Small intestine (tissue), 7 donors: ENCODE measurements at regions not wholly inside any gene's neighbourhood (a gene's known extent, or its start where the extent isn't known, plus 50 kb on each side); places are given as distances from the start of the nearest gene placed in this dataset.

Source experiments
- DNase-seq, 2 donors: peaks; one replicate each; pipeline versions ENCODE4 v3.0.0 to v3.0.0-alpha.2; 2013
- FAIRE-seq: peaks from 2 replicates; lab custom pipeline; 2012; peaks lifted over from hg19 to GRCh38; lab: Jason Lieb, UNC
- H3K27ac ChIP-seq, 3 donors: one replicate each; pipeline ENCODE4 v1.5.1; 2013; ENCODE audit warnings: low read length in 2 of 3, mild to moderate bottlenecking in 2 of 3, control low read depth in 1 of 3, inconsistent platforms in 1 of 3, low read depth in 1 of 3, moderate library complexity in 1 of 3
- H3K27me3 ChIP-seq, 3 donors: one replicate each; pipeline ENCODE4 v1.6.1; 2013; ENCODE audit warnings: low read length in 3 of 3, inconsistent platforms in 1 of 3; ENCODE audit not compliant: control insufficient read depth in 3 of 3, insufficient read depth in 3 of 3
- H3K36me3 ChIP-seq, 3 donors: one replicate each; pipeline ENCODE4 v1.6.1; 2013; ENCODE audit warnings: low read length in 3 of 3, inconsistent platforms in 1 of 3, low read depth in 1 of 3, mild to moderate bottlenecking in 1 of 3, moderate library complexity in 1 of 3; ENCODE audit not compliant: control insufficient read depth in 3 of 3, insufficient read depth in 2 of 3
- H3K4me1 ChIP-seq, 3 donors: one replicate each; pipeline ENCODE4 v1.6.1; 2013; ENCODE audit warnings: low read length in 2 of 3, inconsistent platforms in 1 of 3, low read depth in 1 of 3, mild to moderate bottlenecking in 1 of 3, moderate library complexity in 1 of 3; ENCODE audit not compliant: control insufficient read depth in 3 of 3, insufficient read depth in 2 of 3
- H3K4me3 ChIP-seq, 3 donors: one replicate each; pipeline ENCODE4 v1.5.1; 2013; ENCODE audit warnings: low read length in 3 of 3, control low read depth in 1 of 3, inconsistent platforms in 1 of 3, low read depth in 1 of 3, mild to moderate bottlenecking in 1 of 3, moderate library complexity in 1 of 3
- H3K9me3 ChIP-seq, 2 donors: one replicate each; pipeline ENCODE4 v1.6.1; 2013; ENCODE audit warnings: low read depth in 1 of 2, low read length in 1 of 2; ENCODE audit not compliant: control insufficient read depth in 2 of 2, insufficient read depth in 1 of 2
- WGBS, 3 donors: extraction: QIAGEN DNeasy Blood & Tissue Kit; methylation state at CpG; one replicate each; pipeline ENCODE4 v1.1.7; 2013; 5-methylcytosine and 5-hydroxymethylcytosine counted together
- donor health status: healthy with polysubstance abuse.
- donor health status: control.
- donor health status: control.
- donor health status: Bipolar disorder and iron deficiency.
- donor health status: healthy.

DNA sequence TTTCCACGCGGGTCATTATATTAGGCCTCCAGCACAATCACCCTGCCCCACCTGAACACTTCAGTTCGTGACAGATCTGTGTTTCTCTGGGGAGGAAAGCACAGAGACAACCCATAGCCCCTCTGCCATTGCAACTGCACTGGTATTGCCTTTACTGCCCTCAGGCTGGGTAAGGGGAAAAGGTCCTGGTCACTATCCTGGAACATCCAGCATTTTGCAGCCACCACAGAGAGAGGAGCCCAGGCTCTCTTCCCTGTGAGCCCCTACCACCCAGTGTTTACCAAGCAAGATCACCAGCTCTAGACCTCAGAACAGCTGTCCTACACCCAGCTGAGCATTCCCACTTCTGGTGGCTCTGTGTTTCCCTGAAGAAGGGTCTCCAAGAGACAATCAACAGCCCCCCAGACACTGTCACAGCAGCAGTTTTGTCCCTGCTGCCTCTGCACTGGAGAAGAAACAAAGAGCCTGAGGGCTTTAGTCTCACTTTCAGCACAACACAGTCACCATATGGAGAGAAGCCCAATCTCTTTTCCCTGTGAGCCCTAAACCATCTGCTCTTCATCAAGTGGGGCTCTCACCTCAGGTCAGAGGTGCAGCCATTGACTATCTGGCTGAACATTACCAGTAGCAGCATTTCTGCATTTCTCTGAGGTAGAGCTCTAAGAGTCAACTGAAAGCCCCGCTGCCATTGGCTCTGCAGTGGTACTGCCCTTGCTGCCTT lies 655.2 kb upstream of the FAM174A start:
- peaks cover 0 to 2% (median 0%) of the 10 kb centered on the region in 3 donors for H3K27me3 ChIP-seq
- no peaks in the 10 kb centered on the region for H3K9me3 ChIP-seq
- H3K36me3 ChIP-seq, result no peaks in the 10 kb centered on the region
- H3K4me1 ChIP-seq, result no peaks in the 10 kb centered on the region
- H3K4me3 ChIP-seq, result no peak overlapping the region
- DNase-seq (no peak), FAIRE-seq (no peak)
- WGBS, 3 donors, result 84 to 90% (median 86%) methylated on average over 4 of the region's 4 CpGs
- no peak overlapping the region for H3K27ac ChIP-seq

DNA sequence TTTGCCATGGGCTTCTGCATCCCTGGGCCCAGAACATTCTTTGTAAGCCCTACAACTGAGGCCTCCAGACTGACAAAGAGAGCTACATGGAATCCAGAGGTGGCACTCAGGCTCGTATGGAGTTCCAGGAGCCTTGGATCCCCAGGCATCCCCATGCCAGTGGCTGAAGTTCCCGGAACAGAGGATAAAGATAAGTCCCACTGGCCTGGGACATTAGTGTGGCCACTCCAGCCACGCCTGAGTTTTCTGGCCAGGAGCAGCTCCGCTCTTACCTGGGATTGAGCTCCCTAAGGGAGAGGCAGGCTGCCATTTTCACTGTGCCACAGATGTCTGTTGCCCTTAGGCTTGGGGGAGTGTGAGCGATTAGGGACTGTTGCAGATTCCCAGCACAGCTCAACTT lies 656.3 kb upstream of the FAM174A start:
- no peak overlapping the region for H3K4me3 ChIP-seq
- FAIRE-seq (no peak), DNase-seq (no peak)
- H3K4me1 ChIP-seq, result no peaks in the 10 kb centered on the region
- H3K27ac ChIP-seq, result no peak overlapping the region
- H3K36me3 ChIP-seq, result no peaks in the 10 kb centered on the region
- H3K27me3 ChIP-seq, result peaks cover 0 to 2% (median 0%) of the 10 kb centered on the region in 3 donors
- WGBS, 3 donors, result 81 to 83% (median 83%) methylated on average over 5 of the region's 5 CpGs
- H3K9me3 ChIP-seq, result no peaks in the 10 kb centered on the region

DNA sequence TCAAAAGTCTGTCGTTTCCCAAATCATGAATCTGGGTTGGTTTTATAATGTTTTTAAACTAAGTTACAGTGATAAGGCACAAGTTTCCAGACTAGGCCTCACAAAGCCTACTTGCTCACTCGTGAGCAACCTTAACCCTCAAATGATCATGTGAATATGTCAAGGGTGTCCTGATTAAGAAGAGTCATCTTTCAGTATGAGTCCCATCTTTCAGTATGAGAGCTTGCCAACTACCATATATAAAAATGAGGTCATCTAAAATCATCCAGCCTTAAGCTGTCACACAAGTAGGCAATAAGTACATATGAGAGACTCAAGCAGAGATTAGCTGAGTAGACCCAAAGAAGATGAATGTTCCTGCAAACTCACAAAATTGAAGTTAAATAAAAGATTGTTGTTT lies 668.4 kb upstream of the FAM174A start:
- FAIRE-seq (no peak), DNase-seq (no peak)
- 47 to 67% (median 53%) methylated on average over 2 of the region's 2 CpGs for WGBS, 3 donors
- Histone ChIP-seq H3K9me3 (no peaks in the 10 kb centered on the region), H3K4me3 (no peak overlapping the region), H3K36me3 (no peaks in the 10 kb centered on the region), H3K4me1 (no peaks in the 10 kb centered on the region), H3K27me3 (no peaks in the 10 kb centered on the region), H3K27ac (no peak overlapping the region)

DNA sequence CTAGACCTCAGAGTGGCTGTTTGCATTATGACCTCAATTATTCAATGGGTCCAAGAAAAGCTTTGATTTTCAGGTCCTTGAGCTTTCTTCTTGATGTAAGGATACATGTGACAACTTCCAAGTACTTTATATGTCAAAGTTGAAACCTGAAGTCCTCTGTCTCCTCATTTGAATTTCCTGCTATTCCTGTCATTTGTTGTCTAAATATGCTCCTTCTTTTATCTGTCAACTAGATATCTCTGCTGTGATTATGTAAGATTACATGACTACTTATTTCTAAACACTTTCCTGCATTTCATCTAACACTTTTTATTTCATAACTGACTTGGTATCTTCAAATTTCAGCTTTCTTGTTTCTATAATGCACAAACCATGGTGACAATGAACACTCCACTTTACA lies 670.0 kb upstream of the FAM174A start:
- no peak for FAIRE-seq
- Histone ChIP-seq H3K27me3 (no peaks in the 10 kb centered on the region), H3K36me3 (no peaks in the 10 kb centered on the region), H3K9me3 (no peaks in the 10 kb centered on the region), H3K27ac (no peak overlapping the region), H3K4me1 (no peaks in the 10 kb centered on the region), H3K4me3 (no peak overlapping the region)
- DNase-seq, result no peak

DNA sequence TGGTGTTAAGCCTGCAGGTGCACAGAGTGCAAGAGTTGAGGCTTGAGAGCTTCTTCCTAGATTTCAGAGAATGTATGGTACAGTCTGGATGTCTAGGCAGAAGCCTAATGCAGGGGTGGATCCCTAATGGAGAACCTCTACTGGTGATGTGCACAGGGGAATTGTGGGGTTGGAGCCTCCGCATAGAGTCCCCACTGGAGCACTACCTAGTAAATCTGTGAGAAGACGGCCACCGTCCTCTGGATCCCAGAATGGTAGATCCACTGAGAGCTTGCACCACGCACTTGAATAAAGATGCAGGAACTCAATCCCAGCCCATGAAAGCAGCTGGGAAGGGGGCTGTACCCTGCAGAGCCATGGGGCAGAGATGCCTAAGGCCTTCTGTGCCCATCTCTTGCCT lies 699.4 kb upstream of the FAM174A start:
- Histone ChIP-seq H3K27me3 (no peaks in the 10 kb centered on the region), H3K36me3 (no peaks in the 10 kb centered on the region), H3K4me1 (no peaks in the 10 kb centered on the region), H3K4me3 (no peak overlapping the region), H3K9me3 (no peaks in the 10 kb centered on the region), H3K27ac (no peak overlapping the region)
- WGBS, 3 donors, result 86 to 96% (median 92%) methylated on average over 4 of the region's 4 CpGs
- FAIRE-seq, result no peak
- no peak for DNase-seq

DNA sequence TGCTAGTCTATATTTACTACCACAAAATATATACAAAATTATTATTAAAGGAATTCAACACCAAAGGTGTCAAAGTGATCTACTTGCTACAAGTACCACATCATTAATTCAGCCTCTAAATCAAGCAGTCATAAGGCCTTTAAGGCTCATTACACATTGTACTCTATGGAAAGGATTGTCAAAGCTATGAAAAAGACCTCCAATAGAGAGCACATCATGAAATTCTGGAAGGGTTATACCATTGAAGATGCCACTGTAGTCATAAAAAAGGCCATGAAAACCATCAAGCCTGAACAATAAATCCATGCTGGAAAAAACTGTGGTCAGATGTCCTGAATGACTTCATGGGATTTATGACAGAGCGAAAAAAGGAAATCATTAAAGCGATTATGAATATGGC lies 708.0 kb upstream of the FAM174A start:
- no peak overlapping the region for H3K27ac ChIP-seq
- FAIRE-seq, result no peak
- no peaks in the 10 kb centered on the region for H3K9me3 ChIP-seq
- no peaks in the 10 kb centered on the region for H3K27me3 ChIP-seq
- 83 to 93% (median 90%) methylated on average over 2 of the region's 2 CpGs for WGBS, 3 donors
- H3K36me3 ChIP-seq, result no peaks in the 10 kb centered on the region
- H3K4me1 ChIP-seq, result no peaks in the 10 kb centered on the region
- H3K4me3 ChIP-seq, result no peak overlapping the region
- no peak for DNase-seq

DNA sequence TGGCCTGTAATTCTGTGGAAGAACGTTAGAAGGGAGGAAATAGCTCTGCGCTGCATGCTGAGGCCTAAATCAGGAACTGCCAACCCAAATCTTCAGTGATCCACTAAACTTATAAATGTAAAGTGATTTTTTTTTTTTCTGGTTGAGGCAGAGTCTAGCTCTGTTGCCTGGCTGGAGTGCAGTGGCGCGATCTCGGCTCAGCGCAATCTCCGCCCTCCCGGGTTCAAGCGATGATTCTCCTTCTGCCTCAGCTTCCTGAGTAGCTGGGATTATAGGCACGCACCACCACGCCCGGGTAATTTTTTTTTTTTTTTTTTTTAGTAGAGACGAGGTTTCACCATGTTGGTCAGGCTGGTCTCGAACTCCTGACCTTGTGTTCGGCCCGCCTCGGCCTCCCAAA lies 717.4 kb upstream of the FAM174A start:
- Histone ChIP-seq H3K27me3 (no peaks in the 10 kb centered on the region), H3K9me3 (no peaks in the 10 kb centered on the region), H3K36me3 (no peaks in the 10 kb centered on the region), H3K4me3 (no peak overlapping the region), H3K27ac (no peak overlapping the region), H3K4me1 (no peaks in the 10 kb centered on the region)
- FAIRE-seq (no peak), DNase-seq (no peak)
- 86 to 96% (median 86%) methylated on average over 16 to 17 of the region's 17 CpGs for WGBS, 3 donors

DNA sequence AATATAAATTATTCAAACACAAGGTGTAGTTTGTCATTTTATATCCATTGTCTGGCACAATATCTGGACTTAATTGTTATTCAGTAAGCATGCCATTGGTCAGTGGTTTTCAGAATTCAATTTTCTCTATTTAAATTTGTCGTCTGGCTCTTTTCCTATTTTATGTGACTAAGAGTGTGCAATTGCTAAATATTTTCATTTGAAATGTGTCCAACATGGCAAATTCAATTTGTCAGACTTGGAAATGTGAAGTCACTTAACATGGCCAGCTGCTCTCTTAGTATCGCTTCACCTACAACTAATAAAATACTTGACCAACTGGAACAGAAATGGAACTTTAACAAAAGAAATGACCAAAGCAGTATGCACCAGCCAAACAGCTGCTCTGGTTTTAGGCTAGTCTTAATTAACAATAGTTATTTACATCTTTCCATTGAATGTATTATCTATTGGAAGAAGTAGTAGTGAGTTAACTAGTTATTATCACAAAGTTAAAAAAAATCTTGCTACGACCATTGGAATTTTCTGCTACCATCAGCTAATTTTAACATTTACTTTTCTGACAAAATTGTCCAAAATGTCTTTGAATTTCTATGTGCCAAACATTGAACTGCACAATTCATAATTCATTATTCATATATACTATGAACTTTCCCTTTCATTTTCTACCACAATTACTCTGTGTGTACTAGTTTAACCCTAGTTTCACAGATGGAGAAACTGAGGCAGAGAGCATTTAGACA lies 720.7 kb upstream of the FAM174A start:
- no peaks in the 10 kb centered on the region for H3K4me1 ChIP-seq
- WGBS, 3 donors, result 27 to 74% (median 31%) methylated on average over 3 of the region's 3 CpGs
- H3K36me3 ChIP-seq, result no peaks in the 10 kb centered on the region
- no peaks in the 10 kb centered on the region for H3K9me3 ChIP-seq
- H3K4me3 ChIP-seq, result no peak overlapping the region
- no peak for FAIRE-seq
- no peaks in the 10 kb centered on the region for H3K27me3 ChIP-seq
- H3K27ac ChIP-seq, result no peak overlapping the region
- DNase-seq, result no peak
